ENCODE measurements at regions not wholly inside any gene's neighbourhood (a gene's known extent, or its start where the extent isn't known, plus 50 kb on each side); places are given as distances from the start of the nearest gene placed in this dataset.

DNA sequence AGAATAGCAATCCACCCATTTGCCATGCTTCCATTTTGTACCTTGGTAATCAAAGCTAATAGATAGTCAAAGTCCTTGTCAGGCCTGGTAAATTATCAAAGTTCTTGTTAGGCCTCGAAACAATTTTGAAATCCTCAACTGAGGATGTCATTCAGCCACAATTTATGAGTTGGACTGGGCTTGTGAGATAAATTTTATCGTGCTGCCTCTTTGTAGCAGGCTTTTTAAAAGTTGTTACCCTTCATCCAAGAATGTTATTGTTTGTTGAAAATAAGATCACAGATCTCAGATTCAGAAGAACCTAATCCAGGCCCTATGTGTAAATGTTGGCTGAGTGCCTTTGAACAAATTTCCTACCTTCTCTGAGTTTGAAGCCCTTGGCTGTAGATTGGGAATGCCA, 143.3 kb upstream of the PROK2 start:
- TF ChIP-seq, protein P1, sequence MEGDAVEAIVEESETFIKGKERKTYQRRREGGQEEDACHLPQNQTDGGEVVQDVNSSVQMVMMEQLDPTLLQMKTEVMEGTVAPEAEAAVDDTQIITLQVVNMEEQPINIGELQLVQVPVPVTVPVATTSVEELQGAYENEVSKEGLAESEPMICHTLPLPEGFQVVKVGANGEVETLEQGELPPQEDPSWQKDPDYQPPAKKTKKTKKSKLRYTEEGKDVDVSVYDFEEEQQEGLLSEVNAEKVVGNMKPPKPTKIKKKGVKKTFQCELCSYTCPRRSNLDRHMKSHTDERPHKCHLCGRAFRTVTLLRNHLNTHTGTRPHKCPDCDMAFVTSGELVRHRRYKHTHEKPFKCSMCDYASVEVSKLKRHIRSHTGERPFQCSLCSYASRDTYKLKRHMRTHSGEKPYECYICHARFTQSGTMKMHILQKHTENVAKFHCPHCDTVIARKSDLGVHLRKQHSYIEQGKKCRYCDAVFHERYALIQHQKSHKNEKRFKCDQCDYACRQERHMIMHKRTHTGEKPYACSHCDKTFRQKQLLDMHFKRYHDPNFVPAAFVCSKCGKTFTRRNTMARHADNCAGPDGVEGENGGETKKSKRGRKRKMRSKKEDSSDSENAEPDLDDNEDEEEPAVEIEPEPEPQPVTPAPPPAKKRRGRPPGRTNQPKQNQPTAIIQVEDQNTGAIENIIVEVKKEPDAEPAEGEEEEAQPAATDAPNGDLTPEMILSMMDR (IDR thresholded peaks at IDR 0.05): no peak
- TF ChIP-seq POLR2AphosphoS5 (IDR thresholded peaks at IDR 0.05) (no peak), POLR2A (IDR thresholded peaks at IDR 0.05) (no peak), EP300 (IDR thresholded peaks at IDR 0.05; ENCODE audit: low read depth) (no peak)

Data from transverse colon (tissue), 4 donors.